HepG2 (cell line): ENCODE measurements at regions not wholly inside any gene's neighbourhood (a gene's known extent, or its start where the extent isn't known, plus 50 kb on each side); places are given as distances from the start of the nearest gene placed in this dataset.

Experiments
- ATAC-seq: fragments of 200-7000 bp; cut with Tn5 transposase; 3 replicates; pipeline ENCODE4 v1.9.1; 2020; ENCODE audit warnings: mild to moderate bottlenecking, moderate library complexity
- BruUV-seq: library from RNA; stranded (reverse); fragments of 400-500 nt; replicated peaks from 2 replicates; lab custom pipeline; 2021; lab: Mats Ljungman, UMichigan
- CTCF ChIA-PET: fragments of 300-600 bp; formaldehyde crosslinking; extraction: SDS; loops from one replicate; lab custom pipeline; 2021; ENCODE audit warnings: low total read pairs, inconsistent platforms, low intra/inter-chr PET ratio; lab: Yijun Ruan, JAX
- POLR2A ChIA-PET: fragments of 350-600 bp; sonication (Branson Sonifier 250); formaldehyde crosslinking; loops from one replicate; lab custom pipeline; 2020; ENCODE audit warnings: antibody characterized with exemption, inconsistent platforms; lab: Yijun Ruan, JAX
- DNase-seq: peaks from one replicate; pipeline ENCODE4 v3.0.0-alpha.2; 2015; ENCODE audit warnings: low spot score
- FAIRE-seq: peaks from 3 replicates; lab custom pipeline; 2011; peaks lifted over from hg19 to GRCh38; lab: Jason Lieb, UNC
- H2AFZ ChIP-seq: one replicate; pipeline ENCODE4 v1.6.1; 2011; ENCODE audit warnings: low read length, inconsistent platforms
- H3K27ac ChIP-seq: fragments of 300-600 bp; 3 replicates; pipeline ENCODE4 v1.8.0; 2011; ENCODE audit warnings: mixed run types, mild to moderate bottlenecking, mixed read lengths, low read length, inconsistent platforms; ENCODE audit not compliant: insufficient read depth; ENCODE audit errors: extremely low read length
- H3K27me3 ChIP-seq, 2 experiments: fragments of 200-600 bp in 1 of 2; 2 replicates in 1 of 2; 3 replicates in 1 of 2; pipeline versions ENCODE4 v1.6.0 to v1.8.0; 2011; ENCODE audit warnings: low read length in 2 of 2, mild to moderate bottlenecking in 2 of 2, moderate library complexity in 2 of 2, inconsistent platforms in 1 of 2; ENCODE audit not compliant: insufficient read depth in 2 of 2, control insufficient read depth in 1 of 2
- H3K36me3 ChIP-seq, 2 experiments: fragments of 200-600 bp in 1 of 2; replicated peaks in 1 of 2; 2 replicates in 1 of 2; 3 replicates in 1 of 2; pipeline versions ENCODE4 v1.5.1 to v1.8.0; 2011; ENCODE audit warnings: low read length in 2 of 2, inconsistent platforms in 1 of 2; ENCODE audit not compliant: insufficient read depth in 2 of 2, control insufficient read depth in 1 of 2
- H3K4me1 ChIP-seq: 2 replicates; pipeline ENCODE4 v1.5.1; 2012; ENCODE audit warnings: low read length, inconsistent platforms; ENCODE audit not compliant: insufficient read depth
- H3K4me2 ChIP-seq: 2 replicates; pipeline ENCODE4 v1.6.0; 2011; ENCODE audit warnings: low read depth, low read length, inconsistent platforms
- H3K4me3 ChIP-seq, 3 experiments: fragments of 200-600 bp in 1 of 3; sonication (generic), shearing (Covaris generic) in 1 of 3; replicated peaks in 1 of 3; 2 replicates each; pipeline ENCODE4 v1.5.1; 2011 to 2016; ENCODE audit warnings: low read length in 3 of 3, inconsistent platforms in 2 of 3, low read depth in 2 of 3, mild to moderate bottlenecking in 2 of 3, control low read depth in 1 of 3, mixed read lengths in 1 of 3; ENCODE audit not compliant: insufficient read depth in 1 of 3
- H3K79me2 ChIP-seq: one replicate; pipeline ENCODE4 v1.6.1; 2011; ENCODE audit warnings: low read length, inconsistent platforms; ENCODE audit not compliant: insufficient read depth
- H3K9ac ChIP-seq: 2 replicates; pipeline ENCODE4 v1.6.0; 2011; ENCODE audit warnings: mild to moderate bottlenecking, low read depth, low read length, inconsistent platforms; ENCODE audit not compliant: insufficient read depth
- H3K9me3 ChIP-seq: 2 replicates; pipeline ENCODE4 v1.5.1; 2012; ENCODE audit warnings: mild to moderate bottlenecking, low read length
- H4K20me1 ChIP-seq: 2 replicates; pipeline ENCODE4 v1.6.0; 2011; ENCODE audit warnings: inconsistent platforms, mild to moderate bottlenecking, low read length, moderate library complexity; ENCODE audit not compliant: insufficient read depth
- DR1 ChIP-seq: sonication (generic); formaldehyde crosslinking; IDR thresholded peaks from 2 replicates; pipeline ENCODE4 v1.8.0; 2021; ENCODE audit warnings: mild to moderate bottlenecking, missing genetic modification reagents, inconsistent platforms
- HHEX ChIP-seq: IDR thresholded peaks from 2 replicates; pipeline ENCODE4 v1.6.1; 2016; ENCODE audit warnings: control low read depth
- HOXA5 ChIP-seq: sonication (generic); formaldehyde crosslinking; IDR thresholded peaks from 2 replicates; pipeline ENCODE4 v1.4.0; 2020; ENCODE audit warnings: missing genetic modification reagents
- KLF9 ChIP-seq: IDR thresholded peaks from 2 replicates; pipeline ENCODE4 v1.6.1; 2016; ENCODE audit warnings: low read depth
- NBN ChIP-seq: fragments of 450-650 bp; conservative IDR thresholded peaks from 2 replicates; pipeline ENCODE4 v1.6.1; 2017
- RFX5 ChIP-seq: IDR thresholded peaks from 2 replicates; pipeline ENCODE4 v1.6.1; 2011; ENCODE audit warnings: low read depth, low read length, improper control_type of control experiment
- ZFP41 ChIP-seq: sonication (generic); formaldehyde crosslinking; IDR thresholded peaks from 2 replicates; pipeline ENCODE4 v1.4.0; 2020; ENCODE audit warnings: mild to moderate bottlenecking, missing genetic modification reagents, borderline replicate concordance
- ZNF615 ChIP-seq: sonication (generic); formaldehyde crosslinking; IDR thresholded peaks from 2 replicates; pipeline ENCODE4 v1.5.0; 2020; ENCODE audit warnings: mild to moderate bottlenecking, missing genetic modification reagents, borderline replicate concordance
- ZNF7 ChIP-seq: IDR thresholded peaks from 2 replicates; pipeline ENCODE4 v1.6.1; 2016; ENCODE audit warnings: missing biosample characterization, missing genetic modification reagents
- WGBS: methylation state at CpG from one replicate; pipeline ENCODE4 v1.1.6; 2017; ENCODE audit warnings: low lambda C conversion rate; 5-methylcytosine and 5-hydroxymethylcytosine counted together
- in situ Hi-C: cut with HindIII; loops from 2 replicates; pipeline ENCODE4 v1.10.0; 2017; ENCODE audit warnings: low pct_unique_long_range_greater_than_20kb; ENCODE audit not compliant: extremely low pct_ligation_motif_present
- intact Hi-C: fragments of 100-400 bp; cut with micrococcal nuclease; formaldehyde crosslinking; loops from one replicate; pipeline ENCODE4 v1.10.0; 2022; ENCODE audit not compliant: unreplicated experiment
- TF ChIP-seq, protein P1 (sequence below): IDR thresholded peaks from 2 replicates; pipeline ENCODE4 v1.6.1; 2016
- TF ChIP-seq, protein P2 (sequence below): sonication (generic); formaldehyde crosslinking; IDR thresholded peaks from 2 replicates; pipeline ENCODE4 v1.5.0; 2020; ENCODE audit warnings: mild to moderate bottlenecking, missing genetic modification reagents

DNA sequence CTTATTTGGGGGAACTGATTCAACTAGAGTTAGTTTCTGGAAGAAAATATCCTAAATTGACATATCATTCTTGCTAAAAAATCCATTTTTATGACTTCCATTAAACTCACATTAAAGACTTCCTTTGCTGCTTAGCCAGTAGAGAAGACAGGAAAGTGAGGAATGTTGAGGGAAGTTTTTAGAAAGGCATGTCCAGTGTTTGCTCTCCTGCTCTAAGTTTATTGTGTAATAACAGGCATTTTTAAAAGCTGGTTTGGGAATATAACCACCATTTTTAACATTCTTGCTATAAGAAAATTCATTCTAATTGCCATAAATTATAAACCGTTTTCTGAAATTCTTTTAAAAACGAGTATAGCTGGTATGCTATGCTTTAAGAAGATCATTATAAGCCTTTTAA, 428.0 kb downstream of the RAP2B start (continued):
- TF ChIP-seq, protein P1, sequence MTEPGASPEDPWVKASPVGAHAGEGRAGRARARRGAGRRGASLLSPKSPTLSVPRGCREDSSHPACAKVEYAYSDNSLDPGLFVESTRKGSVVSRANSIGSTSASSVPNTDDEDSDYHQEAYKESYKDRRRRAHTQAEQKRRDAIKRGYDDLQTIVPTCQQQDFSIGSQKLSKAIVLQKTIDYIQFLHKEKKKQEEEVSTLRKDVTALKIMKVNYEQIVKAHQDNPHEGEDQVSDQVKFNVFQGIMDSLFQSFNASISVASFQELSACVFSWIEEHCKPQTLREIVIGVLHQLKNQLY (CRISPR knock-in tag), result no peak
- no peak for TF ChIP-seq RFX5
- no peak for TF ChIP-seq HHEX (CRISPR knock-in tag)

DNA sequence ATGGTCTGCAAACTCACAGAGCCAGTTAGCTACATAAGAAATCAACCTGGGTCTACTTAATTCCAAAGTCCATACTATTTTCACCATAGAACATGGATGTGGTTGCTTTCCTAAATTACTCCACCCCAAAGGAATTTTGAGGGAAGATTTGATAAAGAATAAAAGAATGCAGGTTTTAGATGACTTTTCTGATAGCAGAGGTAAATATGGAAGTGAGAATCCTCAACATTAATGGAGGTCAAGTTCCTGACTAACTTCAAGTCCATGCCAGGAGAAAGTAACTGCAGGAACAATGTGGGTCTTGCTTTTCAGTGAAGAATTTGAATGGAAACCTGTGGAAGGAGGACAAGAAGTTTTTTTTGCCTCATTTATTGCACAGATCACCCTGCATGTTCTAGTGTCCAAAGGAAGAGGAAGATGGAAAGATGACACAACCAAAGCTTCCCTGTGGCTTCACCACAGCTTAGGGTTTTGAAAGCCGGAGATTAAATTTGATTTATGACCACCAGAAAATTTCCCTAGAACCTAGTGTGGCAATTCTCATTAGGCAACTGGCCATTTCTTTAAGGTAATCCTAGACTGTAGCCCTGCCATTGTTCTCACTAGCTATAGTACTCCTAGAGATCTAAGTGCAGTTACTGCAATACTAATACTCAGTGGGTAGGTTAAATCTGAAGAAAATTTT, 429.7 kb downstream of the RAP2B start:
- Histone ChIP-seq H3K79me2 (no peaks in the 10 kb centered on the region), H2AFZ (no peak overlapping the region), H3K27me3 (no peaks in the 10 kb centered on the region), H3K36me3 (no peaks in the 10 kb centered on the region), H3K4me1 (no peaks in the 10 kb centered on the region), H4K20me1 (no peaks in the 10 kb centered on the region), H3K4me3 (no peak overlapping the region), H3K9ac (no peak overlapping the region), H3K27ac (no peak overlapping the region), H3K4me2 (no peak overlapping the region), H3K9me3 (no peaks in the 10 kb centered on the region)
- no peak for TF ChIP-seq HOXA5 (CRISPR knock-in tag)
- TF ChIP-seq KLF9 (CRISPR knock-in tag), result no peak
- no peak for TF ChIP-seq NBN
- TF ChIP-seq, protein P2, sequence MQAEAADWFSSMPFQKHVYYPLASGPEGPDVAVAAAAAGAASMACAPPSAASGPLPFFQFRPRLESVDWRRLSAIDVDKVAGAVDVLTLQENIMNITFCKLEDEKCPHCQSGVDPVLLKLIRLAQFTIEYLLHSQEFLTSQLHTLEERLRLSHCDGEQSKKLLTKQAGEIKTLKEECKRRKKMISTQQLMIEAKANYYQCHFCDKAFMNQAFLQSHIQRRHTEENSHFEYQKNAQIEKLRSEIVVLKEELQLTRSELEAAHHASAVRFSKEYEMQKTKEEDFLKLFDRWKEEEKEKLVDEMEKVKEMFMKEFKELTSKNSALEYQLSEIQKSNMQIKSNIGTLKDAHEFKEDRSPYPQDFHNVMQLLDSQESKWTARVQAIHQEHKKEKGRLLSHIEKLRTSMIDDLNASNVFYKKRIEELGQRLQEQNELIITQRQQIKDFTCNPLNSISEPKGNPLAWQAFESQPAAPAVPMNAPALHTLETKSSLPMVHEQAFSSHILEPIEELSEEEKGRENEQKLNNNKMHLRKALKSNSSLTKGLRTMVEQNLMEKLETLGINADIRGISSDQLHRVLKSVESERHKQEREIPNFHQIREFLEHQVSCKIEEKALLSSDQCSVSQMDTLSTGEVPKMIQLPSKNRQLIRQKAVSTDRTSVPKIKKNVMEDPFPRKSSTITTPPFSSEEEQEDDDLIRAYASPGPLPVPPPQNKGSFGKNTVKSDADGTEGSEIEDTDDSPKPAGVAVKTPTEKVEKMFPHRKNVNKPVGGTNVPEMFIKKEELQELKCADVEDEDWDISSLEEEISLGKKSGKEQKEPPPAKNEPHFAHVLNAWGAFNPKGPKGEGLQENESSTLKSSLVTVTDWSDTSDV (CRISPR knock-in tag), result no peak
- TF ChIP-seq ZNF615 (CRISPR knock-in tag), result no peak
- TF ChIP-seq ZFP41, result no peak
- no peak for TF ChIP-seq DR1
- TF ChIP-seq ZNF7 (CRISPR knock-in tag), result no peak
- whole genome bisulfite sequencing, result 0% methylated on average over 1 of the region's 1 CpG
- CTCF ChIA-PET, result no interaction called here
- ATAC-seq (no peak), FAIRE-seq (no peak), DNase-seq (no peak)
- in situ Hi-C loops, result loop anchor here (10.0 kb wide), 1 partner anchor 567 kb away; no protein-coding TSS in a partner anchor
- POLR2A ChIA-PET, result no interaction called here
- no TSS peak for BruUV-seq
- intact Hi-C loops, result no loop called here
